ENCODE measurements at regions not wholly inside any gene's neighbourhood (a gene's known extent, or its start where the extent isn't known, plus 50 kb on each side); places are given as distances from the start of the nearest gene placed in this dataset.

- TF ChIP-seq CTCF (IDR thresholded peaks at IDR 0.05) (no peak), POLR2A (IDR thresholded peaks at IDR 0.05) (no peak), EP300 (IDR thresholded peaks at IDR 0.05) (no peak)
Measured at GRCh38 chr3:7927864-7928263, 573.8 kb upstream of the LMCD1 start.

Data from stomach (tissue), 4 donors.